HG02973 (cell line): ENCODE measurements at regions not wholly inside any gene's neighbourhood (a gene's known extent, or its start where the extent isn't known, plus 50 kb on each side); places are given as distances from the start of the nearest gene placed in this dataset.

Experiments
- ATAC-seq: cut with Tn5 transposase; IDR thresholded peaks from one replicate; pipeline ENCODE4 v1.9.1; 2021; ENCODE audit warnings: moderate library complexity; ENCODE audit not compliant: unreplicated experiment

GRCh38 chr19:29421196-29421545, 104.6 kb upstream of the VSTM2B start:
- no peak for ATAC-seq

- no peak for ATAC-seq
These were observed 103.7 kb upstream of the VSTM2B start for GRCh38 chr19:29422047-29422446.

- no peak for ATAC-seq
These were observed 103.2 kb upstream of the VSTM2B start for GRCh38 chr19:29422486-29423085.

- ATAC-seq: no peak
These were observed 97.7 kb upstream of the VSTM2B start for GRCh38 chr19:29428071-29428470.

- ATAC-seq: no peak
These were observed 96.8 kb upstream of the VSTM2B start for GRCh38 chr19:29429021-29429420.

GRCh38 chr19:29429581-29429980, 96.2 kb upstream of the VSTM2B start:
- ATAC-seq: no peak

GRCh38 chr19:29431332-29431731, 94.5 kb upstream of the VSTM2B start:
- no peak for ATAC-seq

GRCh38 chr19:29432677-29433076, 93.1 kb upstream of the VSTM2B start:
- no peak for ATAC-seq

GRCh38 chr19:29436591-29437103, 89.1 kb upstream of the VSTM2B start:
- ATAC-seq: no peak

- no peak for ATAC-seq
These were observed 86.8 kb upstream of the VSTM2B start for GRCh38 chr19:29439021-29439420.

GRCh38 chr19:29439688-29440550, 85.9 kb upstream of the VSTM2B start:
- no peak for ATAC-seq

- ATAC-seq: no peak
These were observed 83.7 kb upstream of the VSTM2B start for GRCh38 chr19:29442094-29442493.

GRCh38 chr19:29442910-29443309, 82.9 kb upstream of the VSTM2B start:
- ATAC-seq: no peak

GRCh38 chr19:29445246-29445645, 80.5 kb upstream of the VSTM2B start:
- no peak for ATAC-seq

- ATAC-seq: no peak
These were observed 79.4 kb upstream of the VSTM2B start for GRCh38 chr19:29446361-29446760.

GRCh38 chr19:29448046-29448445, 77.7 kb upstream of the VSTM2B start:
- ATAC-seq: no peak

GRCh38 chr19:29449371-29449770, 76.4 kb upstream of the VSTM2B start:
- ATAC-seq: no peak

GRCh38 chr19:29450306-29450705, 75.5 kb upstream of the VSTM2B start:
- ATAC-seq: no peak

- ATAC-seq: no peak
These were observed 75.0 kb upstream of the VSTM2B start for GRCh38 chr19:29450812-29451211.

GRCh38 chr19:29454109-29454508, 71.7 kb upstream of the VSTM2B start:
- ATAC-seq: no peak

- ATAC-seq: no peak
These were observed 68.4 kb upstream of the VSTM2B start for GRCh38 chr19:29457413-29457812.

- no peak for ATAC-seq
These were observed 57.9 kb upstream of the VSTM2B start for GRCh38 chr19:29467824-29468401.
